ENCODE measurements at regions not wholly inside any gene's neighbourhood (a gene's known extent, or its start where the extent isn't known, plus 50 kb on each side); places are given as distances from the start of the nearest gene placed in this dataset.
A peak's percentile ranks its signal among the peaks of the same experiment; 100 is the strongest.
"Not testable (repeated sequence)": the region's sequence is repeated elsewhere in the genome, so short reads cannot be mapped to it uniquely, and the experiment has no call there.

GRCh38 chr5:14998491-14998890 lies 126.9 kb upstream of the ANKH start:
- no peak for FAIRE-seq
- no peak for DNase-seq (ENCODE audit: insufficient read length, low spot score)

- DNase-seq (ENCODE audit: insufficient read length, low spot score), result no peak
- no peak for FAIRE-seq
Observed at GRCh38 chr5:14996997-14997396, 125.4 kb upstream of the ANKH start.

- FAIRE-seq, result no peak
- DNase-seq (ENCODE audit: insufficient read length, low spot score), result no peak
Observed at GRCh38 chr5:14995229-14995628, 123.7 kb upstream of the ANKH start.

DNA sequence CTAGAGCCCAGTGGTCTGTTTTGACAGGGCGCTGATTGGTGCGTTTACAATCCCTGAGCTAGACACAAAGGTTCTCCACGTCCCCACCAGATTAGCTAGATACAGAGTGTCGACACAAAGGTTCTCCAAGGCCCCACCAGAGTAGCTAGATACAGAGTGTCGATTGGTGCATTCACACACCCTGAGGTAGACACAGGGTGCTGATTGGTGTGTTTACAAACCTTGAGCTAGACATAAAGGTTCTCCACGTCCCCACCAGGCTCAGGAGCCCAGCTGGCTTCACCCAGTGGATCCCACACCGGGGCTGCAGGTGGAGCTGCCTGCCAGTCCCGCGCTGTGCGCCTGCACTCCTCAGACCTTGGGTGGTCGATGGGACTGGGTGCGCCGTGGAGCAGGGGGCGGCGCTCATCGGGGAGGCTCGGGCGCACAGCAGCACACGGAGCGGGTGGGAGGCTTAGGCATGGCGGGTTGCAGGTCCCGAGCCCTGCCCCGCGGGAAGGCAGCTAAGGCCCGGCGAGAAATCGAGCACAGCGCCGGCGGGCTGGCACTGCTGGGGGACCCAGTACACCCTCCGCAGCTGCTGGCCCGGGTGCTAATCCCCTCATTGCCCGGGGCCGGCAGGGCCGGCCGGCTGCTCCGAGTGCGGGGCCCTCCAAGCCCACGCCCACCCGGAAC lies 122.0 kb upstream of the ANKH start:
- DNase-seq (ENCODE audit: insufficient read length, low spot score); FAIRE-seq: not testable (repeated sequence)

GRCh38 chr5:14992751-14993458 lies 121.3 kb upstream of the ANKH start:
- DNase-seq (ENCODE audit: insufficient read length, low spot score), result not testable (repeated sequence)
- peak; percentile 64 for FAIRE-seq

DNA sequence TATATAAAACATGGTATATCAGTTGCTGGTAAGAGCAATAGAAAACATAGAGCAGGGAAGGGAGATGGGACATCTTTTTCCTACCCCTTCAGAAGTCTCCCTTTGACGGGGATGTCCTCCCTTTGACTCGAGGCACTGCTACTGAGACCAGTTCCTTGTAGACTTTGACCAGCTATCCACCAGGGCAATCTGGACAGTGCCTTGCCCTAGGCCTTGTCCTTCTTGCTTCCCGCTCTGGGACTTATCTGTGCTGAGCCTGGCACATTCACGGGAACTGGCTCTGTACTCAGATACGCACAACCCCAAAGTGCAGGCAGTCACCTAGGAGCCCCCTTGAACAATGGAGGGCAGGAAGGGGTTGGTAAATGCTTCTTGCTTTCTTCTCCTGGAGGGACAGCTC lies 116.6 kb upstream of the ANKH start:
- no peak for DNase-seq (ENCODE audit: insufficient read length, low spot score)
- FAIRE-seq, result no peak

DNA sequence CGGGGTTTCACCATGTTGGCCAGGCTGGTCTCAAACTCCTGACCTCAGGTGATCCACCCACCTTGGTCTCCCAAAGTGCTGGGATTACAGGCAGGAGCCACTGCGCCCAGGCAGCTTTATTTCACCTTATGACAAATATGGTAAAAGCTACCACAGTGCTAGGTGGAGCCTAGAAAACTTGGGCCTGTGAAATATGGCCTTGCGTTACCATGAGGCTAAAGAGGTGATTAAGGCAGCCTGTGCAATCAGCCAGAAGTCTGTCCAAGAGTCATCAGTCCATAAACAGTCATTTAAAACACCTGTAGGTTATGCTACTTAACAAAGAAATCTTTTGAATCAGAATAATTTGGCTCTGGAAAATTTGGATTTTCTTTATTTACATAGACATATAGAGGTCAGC lies 114.8 kb upstream of the ANKH start:
- FAIRE-seq (no peak), DNase-seq (ENCODE audit: insufficient read length, low spot score) (no peak)

GRCh38 chr5:14983666-14984441 lies 112.3 kb upstream of the ANKH start:
- FAIRE-seq, result no peak
- DNase-seq (ENCODE audit: insufficient read length, low spot score), result no peak

- no peak for DNase-seq (ENCODE audit: insufficient read length, low spot score)
- no peak for FAIRE-seq
Observed at GRCh38 chr5:14980698-14981097, 109.1 kb upstream of the ANKH start.

- no peak for FAIRE-seq
- DNase-seq (ENCODE audit: insufficient read length, low spot score), result no peak
Observed at GRCh38 chr5:14977058-14977685, 105.6 kb upstream of the ANKH start.

- FAIRE-seq (no peak), DNase-seq (ENCODE audit: insufficient read length, low spot score) (no peak)
Observed at GRCh38 chr5:14976486-14976885, 104.9 kb upstream of the ANKH start.

DNA sequence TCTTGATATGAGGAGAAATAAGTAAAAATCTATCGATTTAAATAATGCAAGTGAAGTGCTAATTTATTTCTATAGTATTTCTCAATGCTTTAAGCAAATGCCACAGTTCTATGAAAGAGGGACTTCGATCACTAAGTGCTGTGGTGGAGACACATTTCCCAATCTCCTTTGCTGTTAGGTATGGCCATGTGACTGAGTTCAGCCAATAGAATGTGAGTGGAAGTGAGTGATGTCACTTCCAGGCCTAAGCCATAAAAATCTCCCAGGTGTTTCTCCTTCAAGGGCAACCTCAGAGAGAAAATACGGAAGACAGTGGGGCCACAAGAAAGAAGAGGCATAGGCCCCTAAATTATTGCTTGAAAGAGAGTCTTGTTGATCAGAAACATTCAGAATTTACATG lies 100.3 kb upstream of the ANKH start:
- FAIRE-seq, result no peak
- no peak for DNase-seq (ENCODE audit: insufficient read length, low spot score)

DNA sequence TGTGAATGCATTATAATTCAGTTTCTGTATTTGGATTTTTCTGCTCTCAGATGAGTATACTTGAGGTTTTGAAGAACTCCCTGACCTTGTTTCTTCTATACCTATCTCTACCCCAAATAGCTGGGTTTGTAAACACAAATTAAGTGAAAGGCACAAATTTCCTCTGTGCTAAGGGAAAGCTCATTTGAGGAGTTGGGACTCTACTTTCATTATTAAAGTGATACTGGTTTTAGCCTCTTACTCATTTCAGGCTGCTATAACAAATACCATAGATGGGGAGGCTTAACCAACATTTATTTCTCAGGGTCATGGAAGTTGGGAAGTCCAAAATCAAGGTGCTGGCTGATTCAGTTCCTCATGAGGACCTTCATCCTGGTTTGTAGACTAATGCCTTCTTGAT lies 97.2 kb upstream of the ANKH start:
- FAIRE-seq (no peak), DNase-seq (ENCODE audit: insufficient read length, low spot score) (no peak)

GRCh38 chr5:14967166-14967565 lies 95.6 kb upstream of the ANKH start:
- DNase-seq (ENCODE audit: insufficient read length, low spot score) (no peak), FAIRE-seq (no peak)

- FAIRE-seq (no peak), DNase-seq (ENCODE audit: insufficient read length, low spot score) (no peak)
Observed at GRCh38 chr5:14965815-14966214, 94.2 kb upstream of the ANKH start.

- DNase-seq (ENCODE audit: insufficient read length, low spot score) (no peak), FAIRE-seq (no peak)
Observed at GRCh38 chr5:14962604-14963003, 91.0 kb upstream of the ANKH start.

GRCh38 chr5:14960120-14960462 lies 88.5 kb upstream of the ANKH start:
- DNase-seq (ENCODE audit: insufficient read length, low spot score) (no peak), FAIRE-seq (no peak)

- DNase-seq (ENCODE audit: insufficient read length, low spot score) (no peak), FAIRE-seq (no peak)
Observed at GRCh38 chr5:14959399-14960119, 88.0 kb upstream of the ANKH start.

- FAIRE-seq, result no peak
- DNase-seq (ENCODE audit: insufficient read length, low spot score), result no peak
Observed at GRCh38 chr5:14958188-14958587, 86.6 kb upstream of the ANKH start.

DNA sequence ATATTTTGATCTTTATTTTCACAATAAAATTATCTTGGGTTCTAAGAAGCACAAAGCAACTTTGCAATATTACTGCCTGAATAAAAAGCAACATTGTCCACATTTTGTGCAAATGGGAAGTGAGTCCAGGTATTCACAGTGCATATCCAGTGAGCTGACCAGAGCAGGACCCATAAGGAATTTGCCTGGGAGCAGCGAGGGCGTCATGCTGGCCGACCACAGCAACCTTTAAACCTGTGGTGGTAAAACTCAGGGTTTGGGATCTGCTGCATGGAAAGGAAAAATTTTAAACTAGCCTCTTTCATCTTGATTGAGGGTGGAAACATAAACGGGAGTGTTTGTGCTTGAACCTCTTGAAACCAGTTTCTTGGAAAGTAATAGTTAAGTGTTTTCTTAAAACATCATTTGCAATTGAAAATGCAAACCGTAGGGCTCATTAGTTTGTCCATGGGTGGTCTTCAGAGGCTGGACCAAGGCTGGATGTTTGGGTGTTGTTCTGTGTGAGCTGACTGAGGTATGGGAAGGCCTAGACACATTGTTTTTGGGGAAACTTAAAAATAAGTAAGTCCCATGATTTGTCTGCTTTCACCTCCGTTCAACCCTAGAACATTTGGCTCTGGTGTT lies 85.0 kb upstream of the ANKH start:
- DNase-seq (ENCODE audit: insufficient read length, low spot score), result no peak
- FAIRE-seq, result no peak
